ENCODE measurements at regions not wholly inside any gene's neighbourhood (a gene's known extent, or its start where the extent isn't known, plus 50 kb on each side); places are given as distances from the start of the nearest gene placed in this dataset.

GRCh38 chr3:124443446-124443845, 286.8 kb upstream of the UMPS start:
- no peak for DNase-seq (ENCODE audit: low spot score)

GRCh38 chr3:124444075-124444474, 286.2 kb upstream of the UMPS start:
- no peak for DNase-seq (ENCODE audit: low spot score)

- no peak for DNase-seq (ENCODE audit: low spot score)
Observed at GRCh38 chr3:124444896-124445295, 285.4 kb upstream of the UMPS start.

- DNase-seq (ENCODE audit: low spot score): no peak
Observed at GRCh38 chr3:124447845-124448244, 282.4 kb upstream of the UMPS start.

GRCh38 chr3:124448954-124449353, 281.3 kb upstream of the UMPS start:
- DNase-seq (ENCODE audit: low spot score): no peak

GRCh38 chr3:124450366-124450765, 279.9 kb upstream of the UMPS start:
- no peak for DNase-seq (ENCODE audit: low spot score)

- DNase-seq (ENCODE audit: low spot score): no peak
Observed at GRCh38 chr3:124451630-124452317, 278.5 kb upstream of the UMPS start.

- DNase-seq (ENCODE audit: low spot score): no peak
Observed at GRCh38 chr3:124453189-124453588, 277.1 kb upstream of the UMPS start.

- no peak for DNase-seq (ENCODE audit: low spot score)
Observed at GRCh38 chr3:124455891-124456290, 274.4 kb upstream of the UMPS start.

- DNase-seq (ENCODE audit: low spot score): no peak
Observed at GRCh38 chr3:124456506-124456905, 273.7 kb upstream of the UMPS start.

- DNase-seq (ENCODE audit: low spot score): no peak
Observed at GRCh38 chr3:124459678-124460077, 270.6 kb upstream of the UMPS start.

- DNase-seq (ENCODE audit: low spot score): no peak
Observed at GRCh38 chr3:124461126-124461525, 269.1 kb upstream of the UMPS start.

- no peak for DNase-seq (ENCODE audit: low spot score)
Observed at GRCh38 chr3:124461838-124462632, 268.2 kb upstream of the UMPS start.

- DNase-seq (ENCODE audit: low spot score): no peak
Observed at GRCh38 chr3:124463234-124463633, 267.0 kb upstream of the UMPS start.

GRCh38 chr3:124467980-124468902, 262.0 kb upstream of the UMPS start:
- DNase-seq (ENCODE audit: low spot score): no peak

- no peak for DNase-seq (ENCODE audit: low spot score)
Observed at GRCh38 chr3:124469555-124469954, 260.7 kb upstream of the UMPS start.

- no peak for DNase-seq (ENCODE audit: low spot score)
Observed at GRCh38 chr3:124478830-124479229, 251.4 kb upstream of the UMPS start.

GRCh38 chr3:124483915-124484470, 246.3 kb upstream of the UMPS start:
- no peak for DNase-seq (ENCODE audit: low spot score)

- DNase-seq (ENCODE audit: low spot score): no peak
Observed at GRCh38 chr3:124486324-124486723, 243.9 kb upstream of the UMPS start.

GRCh38 chr3:124489506-124489905, 240.7 kb upstream of the UMPS start:
- DNase-seq (ENCODE audit: low spot score): no peak

GRCh38 chr3:124491098-124491497, 239.2 kb upstream of the UMPS start:
- DNase-seq (ENCODE audit: low spot score): no peak

GRCh38 chr3:124491875-124492274, 238.4 kb upstream of the UMPS start:
- DNase-seq (ENCODE audit: low spot score): no peak

Data from hematopoietic multipotent progenitor cell treated with erythropoietin and hydrocortisone succinate and interleukin-3 and kit ligand, for 17 days (in vitro differentiated cells).